Psoas muscle (tissue), 7 donors: ENCODE measurements at regions not wholly inside any gene's neighbourhood (a gene's known extent, or its start where the extent isn't known, plus 50 kb on each side); places are given as distances from the start of the nearest gene placed in this dataset.

ENCODE experiments used
- ATAC-seq, 4 donors: fragments of 200-7000 bp; cut with Tn5 transposase; one replicate each; pipeline ENCODE4 v1.9.1; 2020; ENCODE audit warnings: moderate library complexity in 3 of 4, mild to moderate bottlenecking in 2 of 4
- DNase-seq, 2 donors: peaks; one replicate each; pipeline ENCODE4 v3.0.0-alpha.2; 2020
- H3K27ac ChIP-seq: fragments of 200-600 bp; one replicate; pipeline ENCODE4 v1.8.0; 2022
- H3K27me3 ChIP-seq, 3 donors: fragments of 200-600 bp in 1 of 3; one replicate each; pipeline versions ENCODE4 v1.6.1 to v1.8.0; 2013 to 2022; ENCODE audit warnings: low read length in 2 of 3, mild to moderate bottlenecking in 2 of 3, moderate library complexity in 1 of 3; ENCODE audit not compliant: insufficient read depth in 3 of 3
- H3K36me3 ChIP-seq, 2 donors: fragments of 200-600 bp in 1 of 2; one replicate each; pipeline versions ENCODE4 v1.6.1 to v1.8.0; 2013 to 2022; ENCODE audit warnings: low read depth in 1 of 2, mild to moderate bottlenecking in 1 of 2, moderate library complexity in 1 of 2; ENCODE audit not compliant: insufficient read depth in 1 of 2
- H3K4me1 ChIP-seq: fragments of 200-600 bp; one replicate; pipeline ENCODE4 v1.8.0; 2022
- H3K4me3 ChIP-seq: fragments of 200-600 bp; one replicate; pipeline ENCODE4 v1.8.0; 2022; ENCODE audit warnings: mild to moderate bottlenecking
- H3K9me3 ChIP-seq: fragments of 200-600 bp; one replicate; pipeline ENCODE4 v1.8.0; 2022
- WGBS, 3 donors: extraction: QIAGEN DNeasy Blood & Tissue Kit; methylation state at CpG; one replicate each; pipeline versions ENCODE4 v1.1.6 to v1.1.7; 2013; 5-methylcytosine and 5-hydroxymethylcytosine counted together
- intact Hi-C, 2 donors: fragments of 100-400 bp; cut with DNase I; formaldehyde crosslinking; loops; one replicate each; pipeline versions ENCODE4 v1.11.0 to v1.14.2; 2022
- TF ChIP-seq, protein P1 (sequence below): fragments of 200-600 bp; IDR thresholded peaks from one replicate; pipeline ENCODE4 v1.8.0; 2022; ENCODE audit warnings: antibody characterized with exemption
- donor health status: healthy with polysubstance abuse.
- donor health status: DM: no; HTN: no; CAD: no; lungs with moderate emphysema.
- donor health status: Bipolar disorder and iron deficiency.
- donor health status: healthy.
- donor health status: DM: yes; HTN: yes; CAD: no.
- donor health status: DM: no; HTN: no; CAD: no.
- donor health status: DM: yes; HTN: yes; CAD: no.

DNA sequence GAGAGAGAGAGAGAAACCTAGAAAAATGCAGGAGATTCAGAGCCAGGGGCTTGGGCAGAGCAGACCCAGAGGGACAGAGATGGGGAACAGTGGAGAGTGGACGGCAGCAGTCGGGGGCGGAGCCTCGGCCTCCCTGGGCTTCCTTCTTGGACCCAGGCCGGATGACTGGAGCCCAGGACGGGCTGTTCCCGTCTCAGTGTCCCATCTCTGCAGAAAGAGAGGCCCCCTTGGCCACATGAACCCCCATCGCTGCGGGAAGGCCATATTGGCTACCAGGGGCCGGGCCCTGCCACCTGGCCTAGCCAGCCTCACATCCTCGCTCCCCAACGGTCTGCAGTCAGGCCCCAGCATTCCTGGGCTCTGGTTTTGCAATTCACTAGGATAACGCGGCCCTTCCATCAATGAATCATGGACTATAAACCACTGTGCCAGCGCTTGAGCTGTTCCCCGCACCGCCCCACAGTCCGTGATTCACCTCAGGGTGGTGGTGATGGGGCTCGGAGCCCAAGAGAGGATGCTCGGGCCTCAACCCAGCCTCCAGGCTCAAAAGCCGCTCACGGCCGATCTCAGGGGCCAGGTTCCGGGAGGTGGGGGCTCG lies 116.5 kb downstream of the RFLNA start:
- Histone ChIP-seq H3K36me3 (peaks cover 0 to 4% of the 10 kb centered on the region in 2 donors), H3K27me3 (no peaks in the 10 kb centered on the region), H3K9me3 (no peaks in the 10 kb centered on the region), H3K4me3 (no peak overlapping the region), H3K4me1 (peaks cover 50% of the 10 kb centered on the region), H3K27ac (peak overlapping the region; percentile 78)
- WGBS, 3 donors = 62 to 76% (median 64%) methylated on average over 24 to 25 of the region's 25 CpGs
- peak; percentile 86 to 91 for DNase-seq
- ATAC-seq = peak; percentile 48 to 86 (median 80)
- TF ChIP-seq, protein P1, sequence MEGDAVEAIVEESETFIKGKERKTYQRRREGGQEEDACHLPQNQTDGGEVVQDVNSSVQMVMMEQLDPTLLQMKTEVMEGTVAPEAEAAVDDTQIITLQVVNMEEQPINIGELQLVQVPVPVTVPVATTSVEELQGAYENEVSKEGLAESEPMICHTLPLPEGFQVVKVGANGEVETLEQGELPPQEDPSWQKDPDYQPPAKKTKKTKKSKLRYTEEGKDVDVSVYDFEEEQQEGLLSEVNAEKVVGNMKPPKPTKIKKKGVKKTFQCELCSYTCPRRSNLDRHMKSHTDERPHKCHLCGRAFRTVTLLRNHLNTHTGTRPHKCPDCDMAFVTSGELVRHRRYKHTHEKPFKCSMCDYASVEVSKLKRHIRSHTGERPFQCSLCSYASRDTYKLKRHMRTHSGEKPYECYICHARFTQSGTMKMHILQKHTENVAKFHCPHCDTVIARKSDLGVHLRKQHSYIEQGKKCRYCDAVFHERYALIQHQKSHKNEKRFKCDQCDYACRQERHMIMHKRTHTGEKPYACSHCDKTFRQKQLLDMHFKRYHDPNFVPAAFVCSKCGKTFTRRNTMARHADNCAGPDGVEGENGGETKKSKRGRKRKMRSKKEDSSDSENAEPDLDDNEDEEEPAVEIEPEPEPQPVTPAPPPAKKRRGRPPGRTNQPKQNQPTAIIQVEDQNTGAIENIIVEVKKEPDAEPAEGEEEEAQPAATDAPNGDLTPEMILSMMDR = no peak
- intact Hi-C loops = no loop called here

DNA sequence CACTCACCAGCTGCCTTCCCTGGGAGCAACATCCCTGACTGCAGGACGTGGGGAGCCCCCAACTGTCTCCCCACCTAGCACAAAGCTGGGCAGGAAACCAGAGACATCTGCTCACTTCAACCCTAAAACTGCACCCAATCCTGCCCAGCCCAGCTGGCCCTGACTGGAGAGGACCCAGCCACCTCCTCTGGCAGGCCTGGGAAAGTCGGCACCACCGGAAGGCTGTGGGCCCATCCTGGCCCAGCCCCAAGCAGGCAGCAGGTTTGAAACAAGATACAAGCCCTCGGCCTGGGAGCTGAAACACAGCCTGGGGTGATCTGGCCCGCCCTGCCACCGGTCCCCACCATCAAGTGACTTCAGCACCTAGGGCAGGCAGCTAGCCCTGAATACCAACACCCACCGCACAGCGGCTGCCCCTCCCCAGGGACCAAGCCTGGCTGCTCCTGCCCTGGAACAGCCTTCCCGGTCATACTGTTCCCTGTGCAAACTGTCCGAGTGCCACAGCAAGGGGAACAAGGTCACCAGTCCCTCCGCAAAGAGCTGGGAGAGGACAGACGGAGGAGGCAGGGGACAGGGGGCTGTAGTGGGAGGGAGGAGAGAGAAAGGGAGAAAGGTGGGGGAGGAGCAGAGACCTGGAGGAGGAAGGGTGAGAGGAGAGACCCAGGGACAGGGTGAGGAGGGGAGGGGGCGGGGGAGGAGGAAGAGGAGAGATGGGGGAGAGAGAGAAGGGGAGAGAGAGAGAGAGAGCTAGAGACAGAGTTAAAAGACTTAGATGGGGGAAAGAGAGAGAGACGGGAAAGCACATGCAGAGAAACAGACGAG lies 115.7 kb downstream of the RFLNA start:
- H3K4me3 ChIP-seq = no peak overlapping the region
- TF ChIP-seq, protein P1 = no peak
- no peaks in the 10 kb centered on the region for H3K9me3 ChIP-seq
- peak; percentile 67 to 82 (median 79) for ATAC-seq
- intact Hi-C loops = no loop called here
- H3K27me3 ChIP-seq = no peaks in the 10 kb centered on the region
- 25 to 36% (median 32%) methylated on average over 14 to 15 of the region's 15 CpGs for WGBS, 3 donors
- peak overlapping the region; percentile 78 for H3K27ac ChIP-seq
- DNase-seq = peak; percentile 67 to 87
- peaks cover 0 to 4% of the 10 kb centered on the region in 2 donors for H3K36me3 ChIP-seq
- peaks cover 50% of the 10 kb centered on the region for H3K4me1 ChIP-seq

DNA sequence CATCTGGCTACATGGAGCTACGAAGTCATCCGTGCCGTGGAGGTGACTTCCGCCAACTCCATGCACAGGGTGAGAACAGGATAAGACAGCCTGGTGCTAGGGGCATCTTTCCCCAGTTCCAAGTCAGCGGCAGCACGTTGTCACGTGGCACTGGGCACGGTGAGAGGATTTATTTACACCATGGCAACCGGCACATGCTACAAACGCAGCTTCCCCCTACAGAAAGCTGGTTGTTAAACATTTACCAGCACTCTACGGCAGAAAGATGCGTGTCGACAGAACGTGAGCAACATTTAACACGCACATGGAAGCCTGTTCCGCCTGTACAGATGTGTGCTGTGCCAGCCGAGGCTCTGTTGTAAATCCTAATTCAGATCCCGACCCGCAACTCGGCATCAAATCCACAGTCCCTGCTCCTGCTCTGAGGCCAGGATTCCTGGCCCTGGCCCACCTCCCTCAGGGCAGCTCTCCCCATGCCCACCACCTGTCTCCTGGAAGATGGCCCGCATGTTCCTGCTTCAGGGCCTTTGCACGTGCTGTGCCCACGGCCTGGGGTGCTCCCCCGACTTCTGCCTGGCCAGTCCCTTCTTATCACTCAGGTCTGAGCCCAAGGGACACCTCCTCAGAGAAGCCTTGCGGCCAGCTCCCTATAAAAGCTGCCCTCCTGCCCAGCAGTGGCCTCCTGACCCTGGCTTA lies 114.1 kb downstream of the RFLNA start:
- 77 to 88% (median 77%) methylated on average over 25 of the region's 25 CpGs for WGBS, 3 donors
- ATAC-seq = no peak

DNA sequence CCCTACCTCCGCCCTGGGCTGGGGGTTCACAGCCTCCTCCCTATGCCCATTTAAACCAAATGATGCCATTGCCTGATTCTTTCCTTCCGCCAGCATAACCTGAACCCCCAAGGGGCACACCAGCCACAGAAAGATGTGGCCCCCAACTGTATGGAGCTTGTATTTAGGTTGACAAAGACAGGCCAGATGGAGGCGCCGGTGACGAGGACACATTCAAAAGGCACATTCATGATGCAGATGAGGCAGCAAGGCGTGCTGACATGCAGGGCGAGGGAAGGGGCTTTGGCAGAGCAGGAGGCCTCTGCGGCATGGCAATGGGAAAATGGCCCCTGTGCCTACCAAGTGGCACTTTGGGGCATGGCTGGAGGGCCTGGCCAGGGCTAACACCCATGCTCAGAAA lies 112.2 kb downstream of the RFLNA start:
- no peak overlapping the region for H3K27ac ChIP-seq
- peaks cover 0 to 7% of the 10 kb centered on the region in 2 donors for H3K36me3 ChIP-seq
- 94 to 98% (median 97%) methylated on average over 8 of the region's 8 CpGs for WGBS, 3 donors
- TF ChIP-seq, protein P1 = no peak
- no peak overlapping the region for H3K4me3 ChIP-seq
- intact Hi-C loops = no loop called here
- DNase-seq (no peak), ATAC-seq (no peak)
- H3K9me3 ChIP-seq = no peaks in the 10 kb centered on the region
- H3K27me3 ChIP-seq = no peaks in the 10 kb centered on the region
- peaks cover 51% of the 10 kb centered on the region for H3K4me1 ChIP-seq

More for the DNA sequence above, 114.1 kb downstream of the RFLNA start:
- H3K27me3 ChIP-seq = no peaks in the 10 kb centered on the region
- H3K36me3 ChIP-seq = peaks cover 0 to 4% of the 10 kb centered on the region in 2 donors
- H3K9me3 ChIP-seq = no peaks in the 10 kb centered on the region
- no peak for DNase-seq
- peaks cover 59% of the 10 kb centered on the region for H3K4me1 ChIP-seq
- intact Hi-C loops = no loop called here
- H3K27ac ChIP-seq = no peak overlapping the region
- TF ChIP-seq, protein P1 = no peak
- H3K4me3 ChIP-seq = no peak overlapping the region
